DMS 273 treated with DMSO at 0.1 percent for 48 hours (cell line): ENCODE measurements at regions not wholly inside any gene's neighbourhood (a gene's known extent, or its start where the extent isn't known, plus 50 kb on each side); places are given as distances from the start of the nearest gene placed in this dataset.
"Not testable (repeated sequence)": the region's sequence is repeated elsewhere in the genome, so short reads cannot be mapped to it uniquely, and the experiment has no call there.

Experiments used
- DNase-seq: peaks from one replicate; lab custom pipeline; 2025; lab: John Stamatoyannopoulos, UW

- DNase-seq: no peak
Observed at GRCh38 chr5:81826128-81826527, 75.2 kb upstream of the SSBP2 start.

GRCh38 chr5:81825237-81825636 lies 74.3 kb upstream of the SSBP2 start:
- DNase-seq: no peak

- not testable (repeated sequence) for DNase-seq
Observed at GRCh38 chr5:81823736-81824135, 72.8 kb upstream of the SSBP2 start.

GRCh38 chr5:81820863-81821262 lies 70.0 kb upstream of the SSBP2 start:
- DNase-seq: no peak

- DNase-seq: no peak
Observed at GRCh38 chr5:81820318-81820636, 69.4 kb upstream of the SSBP2 start.

GRCh38 chr5:81819556-81820317 lies 68.8 kb upstream of the SSBP2 start:
- no peak for DNase-seq

- DNase-seq: no peak
Observed at GRCh38 chr5:81817980-81818379, 67.1 kb upstream of the SSBP2 start.

- DNase-seq: no peak
Observed at GRCh38 chr5:81817086-81817485, 66.2 kb upstream of the SSBP2 start.

GRCh38 chr5:81815321-81815720 lies 64.4 kb upstream of the SSBP2 start:
- no peak for DNase-seq

GRCh38 chr5:81808106-81808505 lies 57.2 kb upstream of the SSBP2 start:
- DNase-seq: no peak

- no peak for DNase-seq
Observed at GRCh38 chr5:81805086-81805485, 54.2 kb upstream of the SSBP2 start.

GRCh38 chr5:81803812-81804211 lies 52.9 kb upstream of the SSBP2 start:
- DNase-seq: no peak

GRCh38 chr5:81802625-81803024 lies 51.7 kb upstream of the SSBP2 start:
- no peak for DNase-seq

GRCh38 chr5:81802020-81802419 lies 51.1 kb upstream of the SSBP2 start:
- DNase-seq: no peak

- no peak for DNase-seq
Observed at GRCh38 chr5:81800797-81801196, 49.9 kb upstream of the SSBP2 start.
